Activated naive CD4-positive, alpha-beta T cell treated with anti-CD3 and anti-CD28 coated beads, Interleukin-2, amount 50 U/mL, for 16 hours (primary cell): ENCODE measurements at regions not wholly inside any gene's neighbourhood (a gene's known extent, or its start where the extent isn't known, plus 50 kb on each side); places are given as distances from the start of the nearest gene placed in this dataset.
"Not testable (repeated sequence)": the region's sequence is repeated elsewhere in the genome, so short reads cannot be mapped to it uniquely, and the experiment has no call there.

Source experiments
- DNase-seq: peaks from one replicate; pipeline ENCODE4 v3.0.0-alpha.2; 2020

DNA sequence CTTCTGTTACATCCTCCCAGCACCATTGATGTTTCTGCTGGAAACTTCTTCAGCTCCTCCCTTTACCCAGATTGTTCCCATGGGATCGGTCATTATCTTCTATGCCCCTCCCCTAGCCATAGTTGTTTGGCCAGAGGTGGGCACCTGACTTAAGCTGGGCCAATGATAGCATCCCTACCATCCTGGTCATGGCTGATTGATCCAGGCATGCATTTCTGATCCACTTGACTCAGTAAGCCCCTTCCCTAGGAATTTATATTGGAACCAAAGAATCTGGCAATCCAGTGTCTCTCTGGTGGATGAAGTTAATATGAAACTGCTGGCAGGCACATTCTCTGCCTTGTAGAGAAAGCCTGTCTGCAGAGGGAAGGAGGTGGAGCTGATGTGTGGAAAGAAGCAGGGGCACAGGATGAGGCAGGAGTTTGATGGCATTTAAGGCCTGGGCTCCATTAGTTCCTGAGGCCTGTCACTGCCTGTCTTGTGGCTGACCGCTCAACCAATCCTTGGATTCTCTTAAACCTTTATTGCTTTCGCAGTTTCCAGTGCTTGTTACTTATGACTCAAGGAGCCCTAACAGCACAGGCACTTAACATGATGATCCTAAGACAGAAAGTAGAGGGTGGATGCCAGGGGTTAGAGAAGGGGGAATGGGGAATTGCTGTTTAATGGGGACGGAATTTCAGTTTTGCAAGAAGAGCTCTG, 152.4 kb downstream of the ABCC12 start:
- DNase-seq, result no peak

DNA sequence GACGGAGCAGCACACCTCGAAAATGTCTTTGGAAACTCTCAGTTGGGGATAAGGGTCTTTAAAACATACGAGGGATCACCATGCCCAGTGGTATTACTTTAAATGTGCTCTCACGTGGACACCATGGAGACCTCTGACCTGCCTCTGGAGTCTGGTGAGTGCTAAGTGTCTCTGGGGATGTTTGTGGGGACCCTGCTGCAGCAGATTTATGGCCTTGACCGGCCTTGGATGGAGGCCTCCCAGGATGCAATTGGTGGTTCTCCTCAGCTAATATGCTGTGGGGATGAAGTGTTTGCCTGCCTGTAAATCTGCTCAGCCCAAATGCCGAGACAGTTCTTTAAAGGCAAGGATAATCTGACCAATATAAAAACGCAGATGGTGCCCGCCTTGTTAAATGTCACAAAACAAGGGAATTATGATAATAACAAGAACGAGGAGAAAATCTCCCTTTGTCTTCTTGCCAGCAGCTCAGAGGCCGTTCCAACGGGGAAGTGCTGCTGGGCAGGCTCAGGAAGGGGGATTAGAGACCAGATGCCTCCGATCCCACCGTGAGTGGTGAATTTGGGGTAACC, 154.4 kb downstream of the ABCC12 start:
- DNase-seq, result no peak

GRCh38 chr16:48000622-48001021, 155.2 kb downstream of the ABCC12 start:
- DNase-seq, result no peak

DNA sequence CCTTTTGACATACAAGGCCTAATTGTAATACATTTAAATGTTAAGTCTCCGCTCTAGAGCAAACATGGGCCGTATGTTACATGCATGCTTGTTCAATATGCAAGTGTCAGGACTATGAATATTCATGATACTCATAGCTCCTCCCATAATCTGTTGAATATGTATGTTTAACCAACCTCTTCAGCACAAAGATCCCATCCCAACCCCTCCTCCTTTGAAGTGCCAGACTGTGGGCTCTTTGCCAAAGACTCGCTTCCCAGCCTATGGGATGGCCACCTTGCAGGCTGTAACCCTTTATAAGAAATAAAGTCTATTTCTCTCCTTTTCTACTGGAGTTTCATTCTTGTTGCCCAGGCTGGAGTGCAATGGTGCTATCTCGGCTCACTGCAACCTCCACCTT, 156.2 kb downstream of the ABCC12 start:
- no peak for DNase-seq

DNA sequence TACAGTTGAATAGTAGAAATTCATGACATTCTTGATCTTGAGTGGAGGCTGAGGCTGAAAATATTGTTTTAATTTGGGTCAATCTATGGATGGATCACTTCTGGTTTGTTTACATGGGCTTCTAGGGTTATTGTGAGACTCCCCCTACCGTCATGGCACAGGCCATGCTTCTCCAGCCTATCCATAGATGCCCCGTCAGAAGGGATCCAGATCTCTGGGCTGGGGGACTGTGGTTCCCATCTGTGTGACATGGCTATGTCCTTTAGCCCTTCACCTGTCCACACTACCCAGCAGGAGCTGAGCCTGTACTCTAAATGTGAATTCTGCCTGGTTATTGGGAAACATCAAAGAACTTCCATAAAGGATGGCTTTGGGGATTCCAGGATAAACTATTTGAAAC, 160.4 kb downstream of the ABCC12 start:
- no peak for DNase-seq

DNA sequence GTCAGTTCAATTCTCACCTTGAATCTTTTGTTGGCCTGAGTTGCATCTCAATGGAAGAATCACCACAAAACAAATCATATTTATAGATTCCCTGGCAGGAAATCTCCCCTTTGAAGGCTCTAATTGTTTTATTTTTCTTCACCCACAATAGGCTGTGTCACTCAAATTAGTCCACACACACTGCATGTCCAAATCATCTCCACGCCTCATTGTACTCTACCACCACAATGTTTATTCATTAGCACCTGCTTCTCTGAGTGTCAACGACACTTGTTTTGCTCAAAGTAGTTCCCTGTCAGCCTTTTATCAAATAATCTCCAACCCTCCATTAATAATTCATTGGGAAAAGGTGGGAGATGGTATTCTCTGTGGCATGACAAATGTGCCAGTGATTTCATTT, 164.3 kb downstream of the ABCC12 start:
- DNase-seq, result no peak

DNA sequence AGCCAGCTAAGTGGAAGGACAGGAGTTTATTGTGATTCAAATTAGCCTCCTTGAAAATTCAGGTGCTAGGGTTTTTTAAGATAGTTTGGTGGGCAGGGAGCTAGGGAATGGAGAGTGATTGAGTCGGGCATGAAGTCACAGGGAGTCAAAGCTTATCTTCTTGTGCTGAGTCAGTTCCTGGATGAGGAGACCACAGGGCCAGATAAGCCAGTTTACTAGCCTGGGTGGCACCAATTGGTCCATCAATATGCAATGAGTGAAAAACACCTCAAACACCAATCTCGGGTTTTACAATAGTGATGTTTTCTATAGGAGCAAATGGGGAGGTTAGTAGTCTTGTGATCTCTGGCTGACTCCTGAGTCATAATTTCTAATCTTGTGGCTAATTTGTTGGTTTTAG, 165.1 kb downstream of the ABCC12 start:
- no peak for DNase-seq

DNA sequence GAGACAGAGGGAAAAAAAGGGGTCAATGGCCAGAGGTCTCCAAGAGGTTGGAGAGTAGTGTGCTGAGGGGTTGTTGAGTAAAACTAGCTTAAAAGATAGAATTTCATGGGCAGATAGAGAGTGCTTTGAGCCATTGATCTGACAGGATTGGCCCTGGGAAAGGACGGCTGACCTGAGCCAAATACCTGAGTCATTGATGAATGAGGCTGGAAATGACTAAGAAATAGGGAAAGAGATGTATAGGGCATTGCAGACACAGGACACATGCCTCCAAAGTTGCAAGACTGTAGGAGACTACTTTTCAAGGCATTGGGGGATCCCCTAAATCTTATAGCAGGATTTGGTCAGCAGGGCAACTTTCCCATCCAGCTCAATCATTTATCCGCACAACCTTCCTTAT, 168.7 kb downstream of the ABCC12 start:
- DNase-seq, result no peak

- DNase-seq, result no peak
Observed at GRCh38 chr16:47986031-47986430, 169.8 kb downstream of the ABCC12 start.

GRCh38 chr16:47984669-47985068, 171.1 kb downstream of the ABCC12 start:
- DNase-seq, result no peak

DNA sequence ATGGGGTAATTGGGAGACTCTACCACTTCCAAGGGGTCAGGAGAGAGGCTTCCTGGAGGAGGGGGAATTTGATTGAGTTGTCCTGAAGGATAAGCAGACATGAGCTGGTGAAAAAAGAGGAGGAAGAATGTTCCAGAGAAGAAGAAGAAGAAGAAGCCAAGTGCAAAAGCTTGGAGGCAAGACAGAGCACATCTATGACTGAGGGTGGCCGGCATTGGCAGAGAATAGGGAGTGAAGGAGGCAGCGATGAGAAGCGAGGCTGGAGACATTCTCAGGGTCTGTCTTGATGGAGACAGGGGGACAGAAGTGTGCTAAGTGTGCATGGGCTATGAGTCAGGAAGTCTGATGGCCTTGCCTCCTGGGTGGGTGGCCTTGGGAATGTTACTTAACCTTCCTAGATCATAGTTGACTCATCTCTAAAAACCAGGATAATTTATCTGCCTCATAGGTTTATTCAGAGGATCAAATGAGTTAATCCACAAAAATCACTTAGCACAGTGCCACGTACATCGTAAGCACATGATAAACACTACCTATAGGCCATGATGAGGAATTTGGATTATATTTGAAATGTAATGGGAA, 171.7 kb downstream of the ABCC12 start:
- no peak for DNase-seq

DNA sequence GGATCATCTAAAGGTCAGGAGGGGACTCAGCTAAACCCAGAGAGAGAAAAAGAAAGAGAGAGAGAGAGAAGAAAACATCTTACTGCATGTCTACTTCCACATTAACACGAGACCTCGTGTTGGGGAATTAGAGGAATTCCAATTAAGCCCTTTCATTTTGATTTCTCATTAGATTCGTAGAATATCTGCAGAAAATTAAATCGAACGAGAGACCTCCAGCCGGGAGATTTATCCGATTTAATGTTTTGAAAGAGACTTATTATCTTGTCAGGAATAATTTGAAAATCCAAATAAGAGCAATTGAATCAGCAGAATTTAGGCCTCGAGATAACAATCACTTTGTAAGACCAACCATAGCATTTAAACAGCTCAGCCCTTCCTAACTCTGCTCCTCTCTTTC, 175.6 kb downstream of the ABCC12 start:
- DNase-seq, result no peak

- no peak for DNase-seq
Observed at GRCh38 chr16:47979616-47980182, 176.1 kb downstream of the ABCC12 start.

- no peak for DNase-seq
Observed at GRCh38 chr16:47979164-47979520, 176.7 kb downstream of the ABCC12 start.

DNA sequence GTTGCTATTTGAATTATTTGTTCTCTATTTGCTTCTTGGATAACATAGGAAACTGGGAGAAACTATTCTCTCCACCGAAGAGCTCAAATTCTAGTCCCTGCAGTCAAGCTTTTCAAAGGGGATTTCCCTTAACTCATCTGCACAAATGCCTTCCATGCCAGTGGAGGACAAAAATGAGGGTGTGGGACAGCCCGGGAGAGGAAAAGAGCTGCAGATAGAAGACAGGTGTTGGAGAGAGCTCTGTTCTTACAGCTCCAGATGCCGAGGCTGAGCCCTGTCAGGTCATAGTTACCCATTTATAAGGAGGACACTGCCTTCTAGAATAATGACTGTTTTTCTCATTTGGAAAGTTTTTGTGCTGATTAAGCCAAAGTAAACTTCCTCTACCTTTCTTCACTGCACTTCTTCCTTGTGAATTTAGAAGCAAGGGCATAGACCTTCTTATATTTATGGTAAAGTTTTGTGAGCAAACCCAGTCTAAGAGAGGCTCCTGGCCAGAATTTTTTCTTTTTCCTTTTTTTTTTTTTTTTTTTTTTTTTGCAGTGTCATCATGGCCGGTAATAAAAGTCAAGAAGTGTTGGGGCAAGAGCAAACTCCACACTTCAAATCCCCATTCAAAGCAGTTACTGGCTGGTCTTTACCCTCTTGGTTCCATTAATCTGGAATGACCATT, 177.2 kb downstream of the ABCC12 start:
- no peak for DNase-seq

- no peak for DNase-seq
Observed at GRCh38 chr16:47977802-47978201, 178.0 kb downstream of the ABCC12 start.

- no peak for DNase-seq
Observed at GRCh38 chr16:47976636-47977210, 179.1 kb downstream of the ABCC12 start.

DNA sequence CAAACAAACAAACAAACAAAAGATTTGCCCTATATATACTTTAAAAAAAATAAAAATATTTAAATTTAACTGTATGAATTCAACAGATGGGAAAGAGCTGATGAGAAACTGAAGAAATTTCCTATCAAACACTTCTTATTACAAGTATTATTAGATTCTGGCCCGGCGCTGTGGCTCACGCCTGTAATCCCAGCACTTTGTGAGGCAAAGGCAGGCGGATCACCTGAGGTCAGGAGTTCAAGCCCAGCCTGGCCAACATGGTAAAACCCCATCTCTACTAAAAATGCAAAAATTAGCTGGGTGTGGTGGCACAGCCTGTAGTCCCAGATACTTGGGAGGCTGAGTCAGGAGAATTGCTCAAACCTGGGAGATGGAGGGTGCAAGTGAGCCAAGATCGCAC, 180.8 kb downstream of the ABCC12 start:
- DNase-seq, result not testable (repeated sequence)

- no peak for DNase-seq
Observed at GRCh38 chr16:47973552-47973951, 182.2 kb downstream of the ABCC12 start.

DNA sequence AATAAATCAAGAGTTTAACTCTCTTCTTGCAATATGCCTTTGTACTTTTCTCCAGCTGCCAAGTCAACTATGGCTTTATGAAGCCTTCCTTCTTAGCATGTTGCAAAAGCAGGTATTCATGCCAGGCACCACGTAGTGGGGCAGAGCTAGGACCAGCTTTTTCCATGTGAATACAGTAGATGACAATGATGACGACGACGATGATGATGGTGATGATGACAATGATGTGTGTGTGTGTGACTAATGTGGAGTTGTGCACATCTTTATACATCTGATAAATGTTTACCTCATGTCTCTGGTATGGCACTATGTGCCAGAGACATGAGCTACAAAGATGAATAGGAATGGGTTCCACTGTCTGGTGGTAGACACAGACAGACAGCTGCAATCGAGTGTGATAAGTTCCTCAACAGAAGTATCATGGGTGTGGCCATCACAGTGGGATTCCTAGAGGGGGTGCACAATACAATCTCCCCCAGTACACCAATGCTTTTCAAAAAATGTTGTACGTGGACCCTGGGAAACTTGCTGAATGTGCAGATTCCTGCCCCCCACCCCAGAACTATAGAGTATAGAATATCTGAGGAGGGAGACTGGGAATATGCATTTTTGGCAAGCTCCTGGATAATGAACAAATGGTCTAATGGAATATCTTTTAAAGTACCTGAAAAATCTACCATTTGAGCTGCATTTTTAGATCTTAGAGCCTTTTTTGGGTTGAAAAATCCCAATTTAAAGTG, 183.4 kb downstream of the ABCC12 start:
- no peak for DNase-seq

DNA sequence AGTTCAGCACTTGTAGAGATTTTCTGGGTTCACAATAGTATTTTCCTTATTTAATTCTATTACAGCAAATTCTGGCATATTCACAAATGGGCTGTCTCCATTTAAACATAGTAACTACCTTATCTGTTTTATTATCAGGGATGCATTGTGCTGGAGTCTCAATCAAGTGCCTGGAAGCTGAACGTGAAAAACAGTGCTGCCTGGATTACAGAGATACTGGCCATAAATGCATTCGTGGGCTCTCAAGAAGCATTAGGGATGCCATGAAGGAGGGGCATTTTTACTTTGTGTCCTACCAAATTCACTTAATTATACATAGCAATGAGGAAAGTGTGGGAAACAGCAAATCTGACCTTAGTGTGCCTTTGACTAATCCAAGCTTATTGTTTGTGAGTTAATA, 184.6 kb downstream of the ABCC12 start:
- DNase-seq, result no peak

- DNase-seq, result no peak
Observed at GRCh38 chr16:47970291-47970931, 185.4 kb downstream of the ABCC12 start.
